Sigmoid colon (tissue), 4 donors: ENCODE measurements at regions not wholly inside any gene's neighbourhood (a gene's known extent, or its start where the extent isn't known, plus 50 kb on each side); places are given as distances from the start of the nearest gene placed in this dataset.

ENCODE experiments used
- CTCF ChIP-seq, 4 experiments: fragments of 450-650 bp in 3 of 4; fragments of 200-600 bp in 1 of 4; IDR thresholded peaks; one replicate each; pipeline ENCODE4 v1.5.1; 2016 to 2019; ENCODE audit warnings: antibody characterized with exemption in 4 of 4, mild to moderate bottlenecking in 3 of 4, moderate library complexity in 2 of 4
- POLR2AphosphoS5 ChIP-seq, 4 donors: sonication (generic); formaldehyde crosslinking; IDR thresholded peaks; one replicate each; pipeline ENCODE4 v1.6.1; 2017; ENCODE audit warnings: antibody characterized with exemption in 4 of 4

GRCh38 chr9:113787871-113788270, 88.2 kb upstream of the ZNF618 start:
- no peak for TF ChIP-seq POLR2AphosphoS5 (IDR thresholded peaks at IDR 0.05)
- no peak for TF ChIP-seq CTCF (IDR thresholded peaks at IDR 0.05)
